GM18861 (cell line): ENCODE measurements at regions not wholly inside any gene's neighbourhood (a gene's known extent, or its start where the extent isn't known, plus 50 kb on each side); places are given as distances from the start of the nearest gene placed in this dataset.

Experiments used
- ATAC-seq: cut with Tn5 transposase; IDR thresholded peaks from one replicate; pipeline ENCODE4 v1.9.1; 2021; ENCODE audit not compliant: unreplicated experiment

DNA sequence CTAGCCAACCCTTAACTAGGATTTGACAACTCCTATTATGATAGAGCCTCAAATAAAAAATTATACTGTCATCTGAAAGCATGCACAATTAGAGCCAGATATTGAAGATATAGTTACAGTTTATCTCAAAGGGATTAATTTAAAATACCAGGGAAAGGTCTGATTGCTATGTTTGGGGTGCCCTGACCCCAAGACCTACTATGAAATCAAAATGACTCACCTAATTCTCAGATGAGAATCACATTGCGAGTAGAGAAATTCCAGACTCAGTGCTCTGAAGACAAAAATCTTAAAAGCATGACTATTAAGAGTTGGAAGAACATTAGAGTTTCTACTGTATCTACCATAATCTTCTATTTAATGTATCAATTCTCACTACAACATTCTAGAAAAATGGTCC, 297.1 kb downstream of the AHR start:
- no peak for ATAC-seq

DNA sequence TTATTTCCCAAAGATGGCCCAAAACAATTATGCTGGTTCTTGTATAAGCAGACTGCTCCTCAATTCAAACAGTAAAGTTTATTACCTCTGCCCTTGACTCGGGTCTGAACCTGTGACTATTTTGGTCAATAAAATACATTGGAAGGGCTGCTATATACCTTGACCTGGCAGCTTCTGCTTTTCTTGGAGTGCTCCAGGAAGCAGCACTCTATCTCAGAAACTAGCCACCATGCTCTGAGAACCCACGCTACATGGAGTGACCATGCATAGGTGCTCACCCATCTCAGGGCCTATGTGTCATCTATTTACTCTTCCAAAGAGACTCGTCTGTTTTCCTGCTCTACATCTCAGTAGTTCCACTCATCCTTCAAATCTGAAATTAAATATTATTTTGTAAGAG, 299.9 kb downstream of the AHR start:
- ATAC-seq: no peak

GRCh38 chr7:17598846-17599245, 300.4 kb downstream of the AHR start:
- no peak for ATAC-seq

DNA sequence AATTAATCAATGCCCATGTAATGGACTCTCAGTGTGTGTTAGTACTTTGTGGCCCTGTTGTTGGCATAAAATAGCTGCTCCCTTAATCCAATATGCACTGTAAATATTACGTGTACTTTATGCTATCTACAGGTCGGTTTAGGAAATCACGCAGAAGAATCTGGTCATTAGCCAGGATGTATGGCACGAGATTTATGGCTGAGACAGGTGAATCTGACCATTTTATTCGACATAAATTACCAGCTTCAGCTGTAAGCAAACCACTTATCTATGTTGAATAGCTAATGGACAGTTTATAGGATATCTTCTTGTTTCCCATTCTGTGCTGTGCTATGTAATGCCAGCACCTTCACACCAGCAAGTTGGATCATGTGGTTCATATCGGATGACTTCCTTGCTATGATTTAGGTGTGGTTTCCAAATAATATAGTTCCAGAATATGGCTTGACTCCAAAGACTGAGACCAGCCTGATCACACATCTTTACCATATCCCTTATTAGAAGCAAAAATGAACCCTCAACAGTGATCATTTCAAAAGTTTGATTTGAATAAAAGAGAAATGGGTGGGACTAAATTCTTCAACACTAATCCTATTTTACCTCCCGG, 301.4 kb downstream of the AHR start:
- no peak for ATAC-seq

DNA sequence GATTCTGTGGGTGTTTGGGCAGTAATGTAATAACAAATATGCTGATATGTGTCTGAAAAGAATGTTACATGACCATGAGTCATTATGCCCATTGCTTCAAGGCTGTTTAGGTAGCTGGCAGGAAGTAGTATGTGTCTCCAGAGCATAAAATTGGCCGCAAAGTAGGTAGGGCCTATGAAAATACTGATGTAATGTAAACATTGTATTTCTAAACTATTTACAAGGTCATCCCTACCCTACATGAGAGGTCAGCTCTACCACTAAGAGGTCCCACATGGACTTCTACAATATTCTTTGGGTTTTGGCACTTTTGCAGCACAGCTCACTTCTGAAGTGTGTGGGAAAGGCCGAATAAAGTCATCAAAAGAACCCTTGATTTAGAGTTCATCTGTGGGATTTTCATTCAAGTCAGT, 301.9 kb downstream of the AHR start:
- no peak for ATAC-seq

DNA sequence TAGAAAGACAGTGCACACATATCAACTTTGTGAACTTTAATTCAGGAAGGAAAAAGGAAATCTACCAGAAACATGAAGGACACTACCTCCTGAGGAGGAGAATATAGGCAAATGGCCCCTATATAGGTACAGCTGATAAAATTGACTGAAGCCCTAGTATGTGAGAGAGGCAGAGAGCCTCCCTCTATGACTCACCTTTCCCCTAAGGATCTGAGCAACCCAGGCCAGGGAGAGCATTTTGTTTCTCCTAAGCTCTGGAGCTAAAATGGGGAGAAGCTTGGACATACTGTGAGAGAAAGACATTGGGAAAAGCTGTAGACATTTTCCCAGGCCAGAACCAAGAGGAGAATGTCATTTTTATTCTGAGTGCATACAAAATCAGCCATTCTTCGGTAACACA, 303.5 kb downstream of the AHR start:
- ATAC-seq: no peak

DNA sequence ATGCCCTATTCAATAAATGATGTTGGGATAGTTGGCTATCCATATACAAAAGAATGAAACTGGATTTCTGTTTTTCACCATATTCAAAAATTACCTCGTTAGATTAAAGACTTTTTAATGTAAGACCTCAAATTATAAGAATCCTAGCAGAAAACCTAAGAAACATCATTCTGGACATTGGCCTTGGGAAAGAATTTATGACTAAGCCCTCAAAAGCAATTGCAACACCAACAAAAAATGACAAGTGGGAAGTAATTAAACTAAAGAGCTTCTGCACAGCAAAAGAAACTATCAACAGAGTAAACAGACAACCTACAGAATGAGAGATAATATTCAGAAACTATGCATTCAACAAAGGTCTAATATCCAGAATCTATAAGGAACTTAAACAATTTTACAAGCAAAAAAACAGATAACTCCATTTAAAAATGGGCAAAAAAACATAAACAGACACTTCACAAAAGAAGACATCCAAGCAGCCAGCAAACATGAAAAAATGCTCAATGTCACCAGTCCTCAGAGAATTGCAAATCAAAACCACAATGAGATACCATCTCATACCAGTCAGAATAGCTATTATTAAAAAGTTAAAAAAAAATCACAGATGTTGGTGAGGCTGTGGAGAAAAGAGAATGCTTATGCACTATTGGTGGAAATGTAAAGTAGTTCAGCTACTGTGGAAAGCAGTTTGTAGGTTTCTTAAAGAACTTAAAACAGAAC, 309.8 kb downstream of the AHR start:
- no peak for ATAC-seq

GRCh38 chr7:17611611-17612010, 313.2 kb downstream of the AHR start:
- ATAC-seq: no peak

GRCh38 chr7:17613338-17614041, 315.0 kb downstream of the AHR start:
- ATAC-seq: no peak

GRCh38 chr7:17617380-17617779, 318.9 kb downstream of the AHR start:
- ATAC-seq: no peak

GRCh38 chr7:17617857-17618651, 319.6 kb downstream of the AHR start:
- ATAC-seq: no peak

DNA sequence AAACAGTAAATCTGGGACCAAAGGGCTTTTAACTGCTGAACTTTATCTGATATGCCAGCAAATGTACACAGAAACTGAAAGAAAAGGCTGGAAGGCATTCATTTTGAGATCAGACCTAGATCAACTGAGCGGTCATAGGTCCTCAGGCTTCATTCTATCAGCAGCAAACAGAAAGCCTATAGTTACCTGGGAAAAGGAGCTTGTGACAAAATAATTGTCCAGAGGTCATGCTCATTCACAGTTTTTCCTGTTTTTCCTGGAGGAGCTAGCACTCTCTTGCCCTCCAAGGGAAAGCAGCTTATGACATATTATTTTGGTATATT, 320.2 kb downstream of the AHR start:
- ATAC-seq: no peak

DNA sequence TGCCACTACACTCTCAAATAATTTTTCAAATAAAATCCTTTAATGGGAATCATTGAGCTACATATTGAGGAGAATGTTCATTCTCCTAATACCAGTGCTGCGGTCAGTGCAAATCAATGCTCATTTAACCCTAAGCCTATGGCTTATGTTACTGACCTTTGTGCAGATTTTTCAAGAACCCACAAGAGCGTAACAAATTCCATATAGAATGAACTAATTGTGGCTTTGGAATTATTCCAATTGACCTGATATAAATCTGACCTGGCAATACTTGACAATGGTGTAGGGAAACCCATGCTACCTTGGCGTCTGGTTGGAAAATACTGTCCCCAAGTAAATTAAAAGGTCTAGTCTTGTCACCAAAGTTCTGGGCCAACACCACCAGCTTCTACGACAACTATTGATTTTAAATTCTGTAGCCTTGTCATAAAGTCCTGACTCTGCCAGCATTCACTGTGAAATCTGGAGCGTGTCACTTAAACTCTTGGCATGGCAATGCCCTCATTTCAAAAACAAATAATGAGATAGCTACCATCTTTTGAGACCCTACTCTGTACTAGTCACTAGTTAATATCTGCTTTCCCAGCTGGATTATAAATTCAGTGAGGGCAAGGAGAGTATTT, 320.9 kb downstream of the AHR start:
- ATAC-seq: no peak

GRCh38 chr7:17620566-17620965, 319.7 kb downstream of the SNX13 start:
- ATAC-seq: no peak

DNA sequence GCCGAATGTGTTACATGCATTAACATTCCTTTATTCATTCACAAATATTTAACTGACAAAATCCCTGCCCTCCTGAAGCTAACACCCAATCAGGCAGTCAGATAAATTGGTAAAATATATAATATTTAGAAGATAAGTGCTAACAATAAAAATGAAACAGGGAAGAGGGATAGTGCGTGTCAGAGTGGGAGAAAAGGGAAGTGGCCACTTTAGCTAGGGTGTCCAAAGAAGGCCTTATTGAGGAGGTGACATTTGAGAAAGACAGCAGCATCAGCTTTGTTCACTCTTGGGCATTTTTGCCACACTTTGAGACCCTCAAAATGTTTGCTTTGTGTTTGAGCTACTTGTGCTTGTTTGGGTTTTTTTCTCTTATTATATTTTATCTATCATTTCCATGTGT, 317.8 kb downstream of the SNX13 start:
- ATAC-seq: no peak

DNA sequence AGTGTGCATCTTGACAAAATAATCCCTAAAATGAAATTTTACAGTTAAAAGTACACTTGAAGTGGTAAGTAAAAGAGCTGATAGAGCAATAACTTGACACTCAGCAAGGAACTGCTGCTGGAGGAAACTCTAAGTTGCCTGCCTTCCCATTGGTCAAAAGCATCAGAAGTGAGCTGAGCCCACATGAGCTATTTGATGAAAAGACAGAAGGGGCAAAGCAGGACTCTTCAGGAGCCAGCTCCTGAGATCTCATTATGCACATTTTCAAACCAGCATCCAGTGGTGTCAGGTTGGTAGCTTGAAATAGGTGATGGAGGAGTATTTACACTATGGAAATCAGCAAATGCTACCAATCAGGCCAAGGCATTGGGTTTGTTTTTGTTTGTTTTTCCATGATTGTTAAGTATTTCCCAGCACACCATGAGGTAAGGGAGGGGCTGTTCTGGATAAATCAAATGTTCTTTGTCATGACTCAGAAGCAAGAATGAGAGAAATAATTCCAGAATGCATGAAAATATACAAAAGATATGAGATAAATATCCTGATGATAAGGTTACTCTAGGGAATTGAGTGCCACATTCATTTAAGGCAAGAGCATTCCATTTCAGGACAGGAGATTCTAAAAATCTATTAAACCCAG, 316.6 kb downstream of the SNX13 start:
- no peak for ATAC-seq

DNA sequence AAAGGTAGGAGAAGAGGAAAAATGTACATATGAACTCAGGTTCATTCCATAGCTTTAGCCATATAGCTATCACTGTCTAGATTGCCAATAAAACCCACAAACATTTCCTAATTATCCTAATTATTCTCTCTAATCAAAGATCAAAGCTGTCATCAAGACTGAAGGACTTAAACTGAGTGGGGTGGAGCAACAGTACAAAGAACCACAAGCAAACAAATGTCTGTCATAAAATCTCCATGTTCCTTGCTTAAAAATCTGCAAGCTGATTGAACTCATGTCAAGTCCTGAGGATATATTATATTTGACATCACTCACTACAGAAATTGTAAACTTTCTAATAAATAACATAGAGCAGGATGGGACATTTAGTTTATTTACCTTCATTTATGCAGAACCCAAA, 315.9 kb downstream of the SNX13 start:
- no peak for ATAC-seq

GRCh38 chr7:17625043-17625442, 315.3 kb downstream of the SNX13 start:
- no peak for ATAC-seq

DNA sequence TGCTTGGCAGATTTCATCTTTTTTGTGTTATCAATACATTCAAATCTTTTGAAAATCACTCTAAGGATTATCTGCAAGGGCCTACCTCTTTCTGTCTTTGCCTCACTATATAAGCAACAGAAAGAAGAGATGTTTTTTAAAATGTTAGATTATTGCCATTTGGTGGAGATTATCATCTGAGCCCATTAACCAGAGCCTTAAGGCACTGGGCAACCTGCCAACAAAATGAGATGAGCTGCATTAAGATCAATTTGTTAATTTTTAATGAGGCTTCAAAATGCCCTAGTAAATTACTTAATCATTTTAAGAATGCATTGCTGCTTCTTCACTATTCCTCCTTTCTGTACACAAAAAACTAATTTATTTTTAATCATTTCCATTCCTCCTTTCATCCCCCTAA, 314.1 kb downstream of the SNX13 start:
- ATAC-seq: no peak

GRCh38 chr7:17631061-17631460, 309.2 kb downstream of the SNX13 start:
- no peak for ATAC-seq

- no peak for ATAC-seq
Observed at GRCh38 chr7:17632384-17632783, 307.9 kb downstream of the SNX13 start.
